Stimulated activated naive B cell treated with anti-CD40 and anti-IgM and Interleukin-4, amounts not matched to agents 10 μg/mL and 1 μg/mL and 100 μg/mL, for 72 hours (primary cell): ENCODE measurements at regions not wholly inside any gene's neighbourhood (a gene's known extent, or its start where the extent isn't known, plus 50 kb on each side); places are given as distances from the start of the nearest gene placed in this dataset.

ENCODE experiments used
- ATAC-seq, 2 donors: fragments of 150-1000 bp; cut with Tn5 transposase; replicated peaks; 2 replicates each; pipeline ENCODE4 v1.10.0; 2021; ENCODE audit warnings: moderate library complexity in 1 of 2
- DNase-seq: peaks from one replicate; pipeline ENCODE4 v3.0.0; 2021
- H3K27ac Mint-ChIP-seq: one replicate; pipeline ENCODE4 v1.8.0; 2022; ENCODE audit warnings: mild to moderate bottlenecking, mixed read lengths
- H3K27me3 Mint-ChIP-seq, 2 donors: one replicate each; pipeline ENCODE4 v1.8.0; 2022; ENCODE audit warnings: mixed read lengths in 2 of 2
- H3K36me3 Mint-ChIP-seq, 2 donors: one replicate each; pipeline ENCODE4 v1.8.0; 2022; ENCODE audit warnings: mixed read lengths in 2 of 2, mild to moderate bottlenecking in 1 of 2
- H3K4me1 Mint-ChIP-seq, 2 donors: one replicate each; pipeline ENCODE4 v1.8.0; 2022; ENCODE audit warnings: mixed read lengths in 2 of 2, mild to moderate bottlenecking in 1 of 2
- H3K4me3 Mint-ChIP-seq, 2 donors: one replicate each; pipeline ENCODE4 v1.8.0; 2022; ENCODE audit warnings: mild to moderate bottlenecking in 2 of 2, mixed read lengths in 2 of 2, moderate library complexity in 1 of 2
- H3K9me3 Mint-ChIP-seq, 2 donors: one replicate each; pipeline ENCODE4 v1.8.0; 2022; ENCODE audit warnings: mixed read lengths in 2 of 2, mild to moderate bottlenecking in 1 of 2

- Mint-ChIP-seq H3K9me3 (no peaks in the 10 kb centered on the region), H3K27me3 (peaks cover 0 to 12% of the 10 kb centered on the region in 2 donors), H3K27ac (no peak overlapping the region), H3K4me1 (no peaks in the 10 kb centered on the region), H3K36me3 (no peaks in the 10 kb centered on the region), H3K4me3 (no peak overlapping the region)
- ATAC-seq: no peak
- no peak for DNase-seq
Observed at GRCh38 chr5:38101897-38102296, 156.5 kb upstream of the EGFLAM start.

GRCh38 chr5:38099205-38100168, 158.9 kb upstream of the EGFLAM start:
- Mint-ChIP-seq H3K4me3 (no peak overlapping the region), H3K36me3 (no peaks in the 10 kb centered on the region), H3K4me1 (no peaks in the 10 kb centered on the region), H3K9me3 (no peaks in the 10 kb centered on the region), H3K27ac (no peak overlapping the region), H3K27me3 (no peaks in the 10 kb centered on the region)
- DNase-seq (no peak), ATAC-seq (no peak)

GRCh38 chr5:38094889-38095288, 163.5 kb upstream of the EGFLAM start:
- DNase-seq (no peak), ATAC-seq (no peak)
- Mint-ChIP-seq H3K27ac (no peak overlapping the region), H3K4me3 (no peak overlapping the region), H3K36me3 (no peaks in the 10 kb centered on the region), H3K27me3 (no peaks in the 10 kb centered on the region), H3K4me1 (no peaks in the 10 kb centered on the region), H3K9me3 (no peaks in the 10 kb centered on the region)

- no peak overlapping the region for H3K4me3 Mint-ChIP-seq
- H3K27ac Mint-ChIP-seq: no peak overlapping the region
- no peaks in the 10 kb centered on the region for H3K9me3 Mint-ChIP-seq
- ATAC-seq: no peak
- no peaks in the 10 kb centered on the region for H3K36me3 Mint-ChIP-seq
- no peak for DNase-seq
- no peaks in the 10 kb centered on the region for H3K27me3 Mint-ChIP-seq
- no peaks in the 10 kb centered on the region for H3K4me1 Mint-ChIP-seq
Observed at GRCh38 chr5:38093855-38094254, 164.5 kb upstream of the EGFLAM start.

GRCh38 chr5:38086777-38087176, 171.6 kb upstream of the EGFLAM start:
- Mint-ChIP-seq H3K9me3 (no peaks in the 10 kb centered on the region), H3K27ac (no peak overlapping the region), H3K36me3 (no peaks in the 10 kb centered on the region), H3K27me3 (peaks cover 0 to 6% of the 10 kb centered on the region in 2 donors), H3K4me3 (no peak overlapping the region), H3K4me1 (no peaks in the 10 kb centered on the region)
- no peak for ATAC-seq
- no peak for DNase-seq

- no peaks in the 10 kb centered on the region for H3K27me3 Mint-ChIP-seq
- ATAC-seq (no peak), DNase-seq (no peak)
- H3K4me1 Mint-ChIP-seq: no peaks in the 10 kb centered on the region
- no peak overlapping the region for H3K27ac Mint-ChIP-seq
- no peak overlapping the region for H3K4me3 Mint-ChIP-seq
- H3K9me3 Mint-ChIP-seq: peaks cover 0 to 3% of the 10 kb centered on the region in 2 donors
- H3K36me3 Mint-ChIP-seq: no peaks in the 10 kb centered on the region
Observed at GRCh38 chr5:38079620-38080402, 178.5 kb upstream of the EGFLAM start.

- Mint-ChIP-seq H3K4me3 (no peak overlapping the region), H3K36me3 (no peaks in the 10 kb centered on the region), H3K27ac (no peak overlapping the region), H3K4me1 (no peaks in the 10 kb centered on the region), H3K9me3 (peaks cover 0 to 3% of the 10 kb centered on the region in 2 donors), H3K27me3 (no peaks in the 10 kb centered on the region)
- DNase-seq: no peak
- ATAC-seq: no peak
Observed at GRCh38 chr5:38078161-38078560, 180.2 kb upstream of the EGFLAM start.

GRCh38 chr5:38077652-38078051, 180.7 kb upstream of the EGFLAM start:
- H3K9me3 Mint-ChIP-seq: peaks cover 0 to 3% of the 10 kb centered on the region in 2 donors
- no peaks in the 10 kb centered on the region for H3K4me1 Mint-ChIP-seq
- DNase-seq (no peak), ATAC-seq (no peak)
- no peak overlapping the region for H3K27ac Mint-ChIP-seq
- no peaks in the 10 kb centered on the region for H3K27me3 Mint-ChIP-seq
- no peaks in the 10 kb centered on the region for H3K36me3 Mint-ChIP-seq
- no peak overlapping the region for H3K4me3 Mint-ChIP-seq

- no peak for ATAC-seq
- Mint-ChIP-seq H3K4me1 (no peaks in the 10 kb centered on the region), H3K27ac (no peak overlapping the region), H3K27me3 (no peaks in the 10 kb centered on the region), H3K4me3 (no peak overlapping the region), H3K9me3 (no peaks in the 10 kb centered on the region), H3K36me3 (no peaks in the 10 kb centered on the region)
- DNase-seq: no peak
Observed at GRCh38 chr5:38071831-38072694, 186.3 kb upstream of the EGFLAM start.

- Mint-ChIP-seq H3K27me3 (no peaks in the 10 kb centered on the region), H3K27ac (no peak overlapping the region), H3K9me3 (peaks cover 0 to 5% of the 10 kb centered on the region in 2 donors), H3K4me3 (no peak overlapping the region), H3K36me3 (no peaks in the 10 kb centered on the region), H3K4me1 (no peaks in the 10 kb centered on the region)
- no peak for DNase-seq
- ATAC-seq: no peak
Observed at GRCh38 chr5:38070304-38070950, 187.9 kb upstream of the EGFLAM start.

- Mint-ChIP-seq H3K27me3 (no peaks in the 10 kb centered on the region), H3K27ac (no peak overlapping the region), H3K4me1 (no peaks in the 10 kb centered on the region), H3K9me3 (peaks cover 5 to 6% of the 10 kb centered on the region in 2 donors), H3K36me3 (no peaks in the 10 kb centered on the region), H3K4me3 (no peak overlapping the region)
- DNase-seq (no peak), ATAC-seq (no peak)
Observed at GRCh38 chr5:38069360-38069759, 189.0 kb upstream of the EGFLAM start.

- H3K36me3 Mint-ChIP-seq: no peaks in the 10 kb centered on the region
- H3K4me1 Mint-ChIP-seq: no peaks in the 10 kb centered on the region
- peaks cover 3 to 12% of the 10 kb centered on the region in 2 donors for H3K9me3 Mint-ChIP-seq
- no peak overlapping the region for H3K4me3 Mint-ChIP-seq
- H3K27me3 Mint-ChIP-seq: no peaks in the 10 kb centered on the region
- no peak overlapping the region for H3K27ac Mint-ChIP-seq
- DNase-seq (no peak), ATAC-seq (no peak)
Observed at GRCh38 chr5:38060354-38060753, 198.0 kb upstream of the EGFLAM start.

- no peak for ATAC-seq
- Mint-ChIP-seq H3K27me3 (no peaks in the 10 kb centered on the region), H3K27ac (no peak overlapping the region)
Observed at GRCh38 chr5:38059876-38060275, 198.5 kb upstream of the EGFLAM start.

More at GRCh38 chr5:38059876-38060275, 198.5 kb upstream of the EGFLAM start:
- Mint-ChIP-seq H3K36me3 (no peaks in the 10 kb centered on the region), H3K4me3 (no peak overlapping the region), H3K4me1 (no peaks in the 10 kb centered on the region), H3K9me3 (peaks cover 3 to 11% of the 10 kb centered on the region in 2 donors)
- DNase-seq: no peak
